ENCODE measurements at regions not wholly inside any gene's neighbourhood (a gene's known extent, or its start where the extent isn't known, plus 50 kb on each side); places are given as distances from the start of the nearest gene placed in this dataset.

DNA sequence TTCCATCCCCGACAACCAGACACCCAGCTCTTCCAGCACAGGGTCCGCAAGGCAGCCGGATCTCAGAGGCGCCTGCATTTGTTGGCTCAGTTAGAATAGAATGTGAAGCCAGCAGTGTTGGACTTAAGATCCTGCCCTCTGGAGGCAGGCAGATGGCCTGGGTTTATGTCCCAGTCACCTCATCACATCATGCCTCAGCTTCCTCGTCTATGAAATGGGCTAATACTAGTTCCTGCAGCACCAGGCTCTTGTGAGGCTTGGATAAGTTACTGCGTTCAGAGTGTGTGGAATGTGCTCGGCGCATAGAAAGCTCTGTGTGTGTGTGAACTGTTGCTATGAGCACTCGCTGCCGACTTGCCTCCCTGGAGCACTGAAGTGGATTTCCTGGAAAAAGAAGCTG lies 202.5 kb upstream of the GPR26 start:
- DNase-seq: no peak
- no peak overlapping the region for H3K4me3 ChIP-seq (ENCODE audit: low read depth, low read length)
- in situ Hi-C loops (cut with HindIII; ENCODE audit: low pct_ligation_motif_present, low sequenced_read_pairs): no loop called here
- H3K27ac ChIP-seq: no peak overlapping the region
- no peaks in the 10 kb centered on the region for H3K27me3 ChIP-seq (replicated peaks)
- TF ChIP-seq, protein P1, sequence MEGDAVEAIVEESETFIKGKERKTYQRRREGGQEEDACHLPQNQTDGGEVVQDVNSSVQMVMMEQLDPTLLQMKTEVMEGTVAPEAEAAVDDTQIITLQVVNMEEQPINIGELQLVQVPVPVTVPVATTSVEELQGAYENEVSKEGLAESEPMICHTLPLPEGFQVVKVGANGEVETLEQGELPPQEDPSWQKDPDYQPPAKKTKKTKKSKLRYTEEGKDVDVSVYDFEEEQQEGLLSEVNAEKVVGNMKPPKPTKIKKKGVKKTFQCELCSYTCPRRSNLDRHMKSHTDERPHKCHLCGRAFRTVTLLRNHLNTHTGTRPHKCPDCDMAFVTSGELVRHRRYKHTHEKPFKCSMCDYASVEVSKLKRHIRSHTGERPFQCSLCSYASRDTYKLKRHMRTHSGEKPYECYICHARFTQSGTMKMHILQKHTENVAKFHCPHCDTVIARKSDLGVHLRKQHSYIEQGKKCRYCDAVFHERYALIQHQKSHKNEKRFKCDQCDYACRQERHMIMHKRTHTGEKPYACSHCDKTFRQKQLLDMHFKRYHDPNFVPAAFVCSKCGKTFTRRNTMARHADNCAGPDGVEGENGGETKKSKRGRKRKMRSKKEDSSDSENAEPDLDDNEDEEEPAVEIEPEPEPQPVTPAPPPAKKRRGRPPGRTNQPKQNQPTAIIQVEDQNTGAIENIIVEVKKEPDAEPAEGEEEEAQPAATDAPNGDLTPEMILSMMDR (IDR thresholded peaks at IDR 0.05; ENCODE audit: low read depth, low read length, missing control alignments): no peak
- no peaks in the 10 kb centered on the region for H3K36me3 ChIP-seq (replicated peaks)

DNA sequence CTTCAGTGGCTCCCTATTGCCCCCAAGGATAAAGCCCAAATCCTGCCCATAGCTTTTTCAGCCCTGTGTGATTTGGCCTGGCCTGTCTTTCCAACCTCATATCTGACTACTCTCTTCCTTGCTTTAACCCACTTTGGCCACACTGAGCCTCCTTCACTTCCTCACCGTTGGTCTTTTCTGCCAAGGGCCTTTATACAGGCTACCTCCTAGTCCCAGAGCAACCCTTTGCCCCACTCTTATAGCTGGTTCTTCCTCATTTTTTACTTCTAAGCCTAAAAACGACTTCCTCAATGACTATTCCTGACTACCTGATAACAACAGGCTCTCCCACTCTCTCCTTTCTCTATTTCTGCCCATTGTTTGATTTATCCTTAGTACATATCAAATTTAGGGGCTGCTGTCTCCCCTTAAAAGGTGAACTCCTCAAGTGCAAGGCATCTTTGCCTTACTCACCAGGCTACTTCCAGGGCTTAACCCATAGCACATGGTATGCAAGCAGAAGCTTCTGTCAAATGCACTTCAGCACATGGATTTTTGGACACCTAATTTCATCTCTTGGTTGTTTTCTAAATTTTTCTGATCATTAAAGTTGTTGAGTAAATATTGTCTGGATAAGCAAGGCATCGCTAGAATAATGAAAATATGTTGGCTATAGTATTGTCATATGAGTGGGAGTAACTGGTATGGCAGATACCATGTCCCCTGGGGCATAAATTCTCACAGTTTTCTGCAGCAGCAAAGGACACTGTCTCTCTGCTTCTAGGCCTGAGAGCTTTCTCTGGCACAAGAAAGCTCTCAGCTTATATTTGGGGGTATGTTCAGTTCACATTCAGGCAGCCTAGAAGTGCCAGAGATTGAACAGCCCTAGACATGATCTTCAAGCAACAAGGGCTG lies 201.5 kb upstream of the GPR26 start:
- Histone ChIP-seq H3K27me3 (replicated peaks) (no peaks in the 10 kb centered on the region), H3K36me3 (replicated peaks) (no peaks in the 10 kb centered on the region), H3K27ac (no peak overlapping the region), H3K4me3 (ENCODE audit: low read depth, low read length) (no peak overlapping the region)
- no peak for DNase-seq
- in situ Hi-C loops (cut with HindIII; ENCODE audit: low pct_ligation_motif_present, low sequenced_read_pairs): no loop called here
- TF ChIP-seq, protein P1 (IDR thresholded peaks at IDR 0.05; ENCODE audit: low read depth, low read length, missing control alignments): no peak

DNA sequence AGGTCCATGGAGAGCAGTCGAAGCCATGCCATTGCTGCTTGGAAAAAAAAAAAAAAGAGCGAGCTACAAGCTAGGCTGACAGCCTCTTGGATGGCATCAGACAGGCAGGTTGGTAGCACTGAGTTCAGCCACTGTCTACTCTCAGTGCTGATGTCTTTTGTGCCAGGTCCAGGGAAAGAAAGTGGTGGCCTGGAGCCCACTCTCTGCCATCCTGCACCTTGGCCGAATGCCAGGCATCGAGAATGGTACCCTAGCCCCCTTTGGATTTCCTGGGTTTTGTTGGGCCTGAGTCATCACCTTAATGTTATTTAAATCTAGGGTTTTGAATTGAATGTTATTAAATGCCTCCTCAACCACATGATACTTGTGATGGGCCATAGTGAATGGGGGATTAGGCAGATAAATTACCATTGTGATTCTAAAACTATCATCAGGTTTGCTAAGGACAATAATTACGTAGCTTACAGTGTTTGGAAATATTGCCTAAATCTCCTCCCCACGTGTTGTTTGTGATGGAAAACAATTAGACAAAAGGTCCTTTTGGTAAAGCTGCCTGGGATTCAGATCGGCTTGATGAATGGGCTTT lies 195.7 kb upstream of the GPR26 start:
- no peak overlapping the region for H3K4me3 ChIP-seq (ENCODE audit: low read depth, low read length)
- TF ChIP-seq, protein P1 (IDR thresholded peaks at IDR 0.05; ENCODE audit: low read depth, low read length, missing control alignments): no peak
- DNase-seq: no peak
- H3K36me3 ChIP-seq (replicated peaks): no peaks in the 10 kb centered on the region
- H3K27me3 ChIP-seq (replicated peaks): no peaks in the 10 kb centered on the region
- no peak overlapping the region for H3K27ac ChIP-seq
- in situ Hi-C loops (cut with HindIII; ENCODE audit: low pct_ligation_motif_present, low sequenced_read_pairs): no loop called here

DNA sequence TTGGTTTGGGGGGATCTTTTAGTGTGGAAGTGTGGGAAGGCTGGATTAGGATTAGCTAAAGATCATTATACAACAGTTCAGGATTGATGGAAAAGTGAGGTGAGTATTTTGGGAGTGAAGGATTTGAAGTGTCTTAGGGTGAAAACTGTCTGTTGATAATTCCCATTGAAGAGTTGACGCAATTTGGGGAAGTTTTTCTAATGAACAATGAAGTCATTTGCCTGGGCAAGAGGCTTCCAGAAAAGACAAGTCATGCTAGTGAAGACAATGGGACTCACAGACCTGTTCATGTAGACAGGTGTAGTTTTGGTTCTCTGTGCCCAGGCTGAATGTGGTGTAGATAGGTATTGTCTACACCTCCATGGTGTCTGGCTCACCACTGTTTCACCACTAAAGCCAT lies 194.3 kb upstream of the GPR26 start:
- in situ Hi-C loops (cut with HindIII; ENCODE audit: low pct_ligation_motif_present, low sequenced_read_pairs): no loop called here
- TF ChIP-seq, protein P1 (IDR thresholded peaks at IDR 0.05; ENCODE audit: low read depth, low read length, missing control alignments): no peak
- Histone ChIP-seq H3K36me3 (replicated peaks) (no peaks in the 10 kb centered on the region), H3K4me3 (ENCODE audit: low read depth, low read length) (no peak overlapping the region), H3K27ac (no peak overlapping the region), H3K27me3 (replicated peaks) (no peaks in the 10 kb centered on the region)
- no peak for DNase-seq

DNA sequence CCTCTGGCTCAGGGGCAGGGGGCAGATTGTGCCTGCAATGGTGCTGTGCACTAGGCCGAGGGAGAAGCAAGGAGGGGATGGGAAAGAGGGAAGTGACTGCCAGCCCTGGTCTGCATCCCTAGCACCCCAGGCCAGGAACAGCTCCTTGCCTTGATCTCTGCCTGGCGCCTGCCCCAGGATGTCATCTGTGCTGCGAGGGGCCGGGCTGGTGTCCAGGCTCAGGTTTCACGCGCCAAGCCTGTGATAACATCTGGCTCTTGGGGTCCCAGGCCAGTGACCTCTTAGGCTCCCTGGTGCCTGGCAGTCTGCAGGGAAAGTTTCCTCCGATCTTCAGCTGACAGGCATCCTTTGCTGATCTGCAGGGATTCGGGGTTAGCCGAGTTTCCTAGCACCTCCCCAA lies 193.5 kb upstream of the GPR26 start:
- in situ Hi-C loops (cut with HindIII; ENCODE audit: low pct_ligation_motif_present, low sequenced_read_pairs): no loop called here
- Histone ChIP-seq H3K4me3 (ENCODE audit: low read depth, low read length) (no peak overlapping the region), H3K27me3 (replicated peaks) (no peaks in the 10 kb centered on the region), H3K36me3 (replicated peaks) (no peaks in the 10 kb centered on the region), H3K27ac (no peak overlapping the region)
- DNase-seq: no peak
- TF ChIP-seq, protein P1 (IDR thresholded peaks at IDR 0.05; ENCODE audit: low read depth, low read length, missing control alignments): no peak

Data from brain microvascular endothelial cell (primary cell).